DOHH2 (cell line): ENCODE measurements at regions not wholly inside any gene's neighbourhood (a gene's known extent, or its start where the extent isn't known, plus 50 kb on each side); places are given as distances from the start of the nearest gene placed in this dataset.

Experiments used
- H3F3A ChIP-seq: fragments of 200-600 bp; sonication (generic), shearing (Covaris generic); 2 replicates; pipeline ENCODE4 v1.6.0; 2016; ENCODE audit warnings: antibody characterized with exemption, mild to moderate bottlenecking; ENCODE audit not compliant: control insufficient read depth, insufficient read depth
- H3K27ac ChIP-seq: fragments of 200-600 bp; sonication (generic); 2 replicates; pipeline ENCODE4 v1.5.1; 2014; ENCODE audit warnings: low read depth, mild to moderate bottlenecking, low read length, moderate library complexity
- H3K27me3 ChIP-seq: fragments of 200-600 bp; sonication (generic); 2 replicates; pipeline ENCODE4 v1.6.1; 2014; ENCODE audit warnings: mild to moderate bottlenecking, low read length, mixed read lengths; ENCODE audit not compliant: control insufficient read depth
- H3K36me3 ChIP-seq: fragments of 200-600 bp; sonication (generic); 2 replicates; pipeline ENCODE4 v1.6.1; 2014; ENCODE audit warnings: mild to moderate bottlenecking, low read length, moderate library complexity, mixed read lengths; ENCODE audit not compliant: control insufficient read depth
- H3K4me1 ChIP-seq: fragments of 200-600 bp; sonication (generic); 2 replicates; pipeline ENCODE4 v1.6.1; 2014; ENCODE audit warnings: mild to moderate bottlenecking, low read length, mixed read lengths; ENCODE audit not compliant: control insufficient read depth
- H3K4me2 ChIP-seq: fragments of 200-600 bp; sonication (generic); 2 replicates; pipeline ENCODE4 v1.6.0; 2014; ENCODE audit warnings: mild to moderate bottlenecking, low read length, moderate library complexity
- H3K4me3 ChIP-seq: fragments of 200-600 bp; sonication (generic); 2 replicates; pipeline ENCODE4 v1.5.1; 2014; ENCODE audit warnings: mild to moderate bottlenecking, low read length, mixed read lengths
- H3K79me2 ChIP-seq: fragments of 200-600 bp; sonication (generic); 2 replicates; pipeline ENCODE4 v1.6.1; 2014; ENCODE audit warnings: mild to moderate bottlenecking, low read length, mixed read lengths; ENCODE audit not compliant: control insufficient read depth
- H3K9me2 ChIP-seq: fragments of 200-600 bp; sonication (generic); replicated peaks from 2 replicates; pipeline ENCODE4 v1.6.1; 2014; ENCODE audit warnings: mild to moderate bottlenecking, low read length, mixed read lengths; ENCODE audit not compliant: control insufficient read depth
- H3K9me3 ChIP-seq: fragments of 200-600 bp; sonication (generic); 2 replicates; pipeline ENCODE4 v1.6.1; 2014; ENCODE audit warnings: antibody characterized with exemption, low read length, mixed read lengths; ENCODE audit not compliant: control insufficient read depth, insufficient read depth
- H4K20me1 ChIP-seq: fragments of 200-600 bp; sonication (generic); 2 replicates; pipeline ENCODE4 v1.6.0; 2014; ENCODE audit warnings: low read depth, mild to moderate bottlenecking, antibody characterized with exemption, low read length, moderate library complexity; ENCODE audit not compliant: control insufficient read depth, insufficient read depth
- EZH2phosphoT487 ChIP-seq: fragments of 200-600 bp; sonication (generic); IDR thresholded peaks from 2 replicates; pipeline ENCODE4 v1.6.1; 2017; ENCODE audit warnings: borderline replicate concordance, mild to moderate bottlenecking, antibody characterized with exemption, low read length, moderate library complexity, mixed read lengths
- TF ChIP-seq, protein P1 (sequence below): fragments of 200-600 bp; sonication (generic); IDR thresholded peaks from one replicate; pipeline ENCODE4 v1.5.1; 2014; ENCODE audit warnings: antibody characterized with exemption, mild to moderate bottlenecking, low read depth, low read length; ENCODE audit not compliant: poor library complexity, severe bottlenecking

DNA sequence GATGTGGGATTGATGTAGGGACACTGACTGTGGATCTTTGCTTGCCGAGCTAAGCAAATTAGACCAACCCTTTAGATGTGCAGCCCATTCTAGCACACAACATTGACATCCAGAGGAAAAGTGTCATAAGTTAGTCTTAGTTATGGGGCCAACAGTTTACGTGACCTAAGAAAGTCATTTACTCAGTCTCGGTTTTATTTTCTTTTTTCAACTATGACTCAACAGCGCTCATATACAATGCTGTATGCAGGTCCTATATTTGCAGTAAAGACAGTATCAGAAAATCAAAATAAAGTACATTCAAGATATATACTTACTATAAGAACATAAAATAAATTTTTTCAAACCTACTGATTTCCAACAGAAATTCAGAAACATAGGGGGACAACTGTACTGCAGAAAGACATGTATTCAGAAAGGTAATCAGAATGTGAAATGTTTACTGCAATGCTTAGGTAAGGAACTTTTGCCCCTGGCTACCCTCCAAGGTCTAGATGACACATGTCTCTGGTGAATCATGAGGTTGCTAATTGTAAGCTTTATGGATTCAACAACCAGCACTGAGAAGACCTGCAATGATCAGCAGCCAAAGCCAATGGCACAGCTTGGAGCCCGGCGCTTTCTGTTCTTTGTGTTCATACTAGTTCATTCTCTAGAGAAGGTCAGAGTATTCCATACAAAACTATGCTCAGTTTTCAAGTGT, 317.5 kb upstream of the CNTN6 start:
- Histone ChIP-seq H3K4me2 (no peak overlapping the region), H3K27ac (no peak overlapping the region), H3K36me3 (no peaks in the 10 kb centered on the region), H4K20me1 (no peaks in the 10 kb centered on the region), H3K27me3 (no peaks in the 10 kb centered on the region), H3K4me3 (no peak overlapping the region), H3K79me2 (no peaks in the 10 kb centered on the region), H3K9me3 (no peaks in the 10 kb centered on the region), H3K9me2 (no peaks in the 10 kb centered on the region), H3F3A (no peaks in the 10 kb centered on the region), H3K4me1 (no peaks in the 10 kb centered on the region)
- no peak for TF ChIP-seq EZH2phosphoT487
- TF ChIP-seq, protein P1, sequence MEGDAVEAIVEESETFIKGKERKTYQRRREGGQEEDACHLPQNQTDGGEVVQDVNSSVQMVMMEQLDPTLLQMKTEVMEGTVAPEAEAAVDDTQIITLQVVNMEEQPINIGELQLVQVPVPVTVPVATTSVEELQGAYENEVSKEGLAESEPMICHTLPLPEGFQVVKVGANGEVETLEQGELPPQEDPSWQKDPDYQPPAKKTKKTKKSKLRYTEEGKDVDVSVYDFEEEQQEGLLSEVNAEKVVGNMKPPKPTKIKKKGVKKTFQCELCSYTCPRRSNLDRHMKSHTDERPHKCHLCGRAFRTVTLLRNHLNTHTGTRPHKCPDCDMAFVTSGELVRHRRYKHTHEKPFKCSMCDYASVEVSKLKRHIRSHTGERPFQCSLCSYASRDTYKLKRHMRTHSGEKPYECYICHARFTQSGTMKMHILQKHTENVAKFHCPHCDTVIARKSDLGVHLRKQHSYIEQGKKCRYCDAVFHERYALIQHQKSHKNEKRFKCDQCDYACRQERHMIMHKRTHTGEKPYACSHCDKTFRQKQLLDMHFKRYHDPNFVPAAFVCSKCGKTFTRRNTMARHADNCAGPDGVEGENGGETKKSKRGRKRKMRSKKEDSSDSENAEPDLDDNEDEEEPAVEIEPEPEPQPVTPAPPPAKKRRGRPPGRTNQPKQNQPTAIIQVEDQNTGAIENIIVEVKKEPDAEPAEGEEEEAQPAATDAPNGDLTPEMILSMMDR: no peak

DNA sequence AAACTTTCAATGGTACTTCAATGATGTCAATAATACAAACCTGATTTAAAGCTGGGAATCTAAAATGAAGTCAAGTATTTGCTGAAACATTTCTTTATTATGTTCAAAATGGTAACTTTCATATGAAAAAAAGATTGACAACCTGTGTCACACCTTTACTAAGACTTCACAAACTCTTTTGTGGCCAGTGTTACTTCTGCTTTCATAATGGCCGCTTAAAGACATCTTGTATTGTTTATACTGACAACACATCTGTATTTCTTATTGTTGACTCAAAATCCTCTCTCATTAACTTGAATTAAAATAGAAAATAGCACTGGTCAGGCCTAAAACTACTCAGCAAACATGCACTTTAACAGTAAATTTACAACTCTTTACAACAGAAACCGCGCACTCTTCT, 312.3 kb upstream of the CNTN6 start:
- H3K79me2 ChIP-seq: no peaks in the 10 kb centered on the region
- H3K36me3 ChIP-seq: no peaks in the 10 kb centered on the region
- H3K9me3 ChIP-seq: no peaks in the 10 kb centered on the region
- H3K9me2 ChIP-seq: no peaks in the 10 kb centered on the region
- TF ChIP-seq EZH2phosphoT487: no peak
- TF ChIP-seq, protein P1: no peak
- no peaks in the 10 kb centered on the region for H3K27me3 ChIP-seq
- H3K4me2 ChIP-seq: no peak overlapping the region
- no peak overlapping the region for H3K4me3 ChIP-seq
- no peaks in the 10 kb centered on the region for H3F3A ChIP-seq
- H4K20me1 ChIP-seq: no peaks in the 10 kb centered on the region
- no peaks in the 10 kb centered on the region for H3K4me1 ChIP-seq
- H3K27ac ChIP-seq: no peak overlapping the region

DNA sequence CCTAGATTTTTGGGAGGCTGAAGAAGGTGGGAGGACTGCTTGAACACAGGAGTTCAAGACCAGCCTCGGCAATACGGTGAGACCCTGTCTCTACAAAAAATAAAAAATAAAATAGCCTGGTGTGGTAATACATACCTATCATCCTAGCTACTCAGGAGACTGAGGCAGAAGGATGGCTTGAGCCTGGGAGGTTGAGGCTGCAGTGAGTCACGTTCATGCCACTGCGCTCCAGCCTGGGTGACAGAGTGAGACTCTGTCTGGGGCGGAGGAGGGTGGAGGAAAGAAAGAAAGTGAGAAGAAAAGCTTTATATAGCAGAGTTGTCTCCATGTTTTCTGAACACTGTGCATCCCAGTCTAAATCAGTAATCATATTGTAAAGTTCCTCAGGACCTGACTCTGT, 301.4 kb upstream of the CNTN6 start:
- no peaks in the 10 kb centered on the region for H3F3A ChIP-seq
- no peaks in the 10 kb centered on the region for H3K79me2 ChIP-seq
- H3K9me3 ChIP-seq: no peaks in the 10 kb centered on the region
- H3K9me2 ChIP-seq: no peaks in the 10 kb centered on the region
- no peaks in the 10 kb centered on the region for H3K4me1 ChIP-seq
- H4K20me1 ChIP-seq: no peaks in the 10 kb centered on the region
- no peak overlapping the region for H3K27ac ChIP-seq
- H3K4me2 ChIP-seq: no peak overlapping the region
- no peak overlapping the region for H3K4me3 ChIP-seq
- no peaks in the 10 kb centered on the region for H3K27me3 ChIP-seq
- TF ChIP-seq EZH2phosphoT487: no peak
- TF ChIP-seq, protein P1: no peak
- no peaks in the 10 kb centered on the region for H3K36me3 ChIP-seq
